Gastrocnemius medialis (tissue), 4 donors: ENCODE measurements at regions not wholly inside any gene's neighbourhood (a gene's known extent, or its start where the extent isn't known, plus 50 kb on each side); places are given as distances from the start of the nearest gene placed in this dataset.

ENCODE experiments used
- CTCF ChIP-seq, 5 experiments: fragments of 450-650 bp in 3 of 5; fragments of 200-600 bp in 2 of 5; sonication (generic) in 2 of 5; IDR thresholded peaks in 4 of 5; conservative IDR thresholded peaks in 1 of 5; 1 replicate in 4 of 5; 2 replicates in 1 of 5; pipeline ENCODE4 v1.5.1; 2016 to 2019; ENCODE audit warnings: antibody characterized with exemption in 5 of 5, mild to moderate bottlenecking in 3 of 5, moderate library complexity in 3 of 5
- POLR2A ChIP-seq, 2 donors: fragments of 450-650 bp; IDR thresholded peaks; one replicate each; pipeline ENCODE4 v1.6.1; 2017; ENCODE audit warnings: antibody characterized with exemption in 2 of 2, mild to moderate bottlenecking in 2 of 2, moderate library complexity in 2 of 2

GRCh38 chr7:114150689-114151088, 231.9 kb upstream of the PPP1R3A start:
- TF ChIP-seq CTCF (IDR thresholded peaks at IDR 0.05 in 4 of 5, conservative IDR thresholded peaks at IDR 0.05 in 1 of 5): no peak
- TF ChIP-seq POLR2A (IDR thresholded peaks at IDR 0.05): no peak
